ENCODE measurements at regions not wholly inside any gene's neighbourhood (a gene's known extent, or its start where the extent isn't known, plus 50 kb on each side); places are given as distances from the start of the nearest gene placed in this dataset.
"Not testable (repeated sequence)": the region's sequence is repeated elsewhere in the genome, so short reads cannot be mapped to it uniquely, and the experiment has no call there.

- Mint-ChIP-seq H3K9me3 (no peaks in the 10 kb centered on the region), H3K27me3 (ENCODE audit: low read depth) (no peaks in the 10 kb centered on the region), H3K36me3 (ENCODE audit: low read depth) (no peaks in the 10 kb centered on the region), H3K4me1 (peaks cover 28% of the 10 kb centered on the region), H3K4me3 (no peak overlapping the region), H3K27ac (peak overlapping the region in 2 of 3 experiments; percentile 47 to 66)
- TF ChIP-seq, protein P1, sequence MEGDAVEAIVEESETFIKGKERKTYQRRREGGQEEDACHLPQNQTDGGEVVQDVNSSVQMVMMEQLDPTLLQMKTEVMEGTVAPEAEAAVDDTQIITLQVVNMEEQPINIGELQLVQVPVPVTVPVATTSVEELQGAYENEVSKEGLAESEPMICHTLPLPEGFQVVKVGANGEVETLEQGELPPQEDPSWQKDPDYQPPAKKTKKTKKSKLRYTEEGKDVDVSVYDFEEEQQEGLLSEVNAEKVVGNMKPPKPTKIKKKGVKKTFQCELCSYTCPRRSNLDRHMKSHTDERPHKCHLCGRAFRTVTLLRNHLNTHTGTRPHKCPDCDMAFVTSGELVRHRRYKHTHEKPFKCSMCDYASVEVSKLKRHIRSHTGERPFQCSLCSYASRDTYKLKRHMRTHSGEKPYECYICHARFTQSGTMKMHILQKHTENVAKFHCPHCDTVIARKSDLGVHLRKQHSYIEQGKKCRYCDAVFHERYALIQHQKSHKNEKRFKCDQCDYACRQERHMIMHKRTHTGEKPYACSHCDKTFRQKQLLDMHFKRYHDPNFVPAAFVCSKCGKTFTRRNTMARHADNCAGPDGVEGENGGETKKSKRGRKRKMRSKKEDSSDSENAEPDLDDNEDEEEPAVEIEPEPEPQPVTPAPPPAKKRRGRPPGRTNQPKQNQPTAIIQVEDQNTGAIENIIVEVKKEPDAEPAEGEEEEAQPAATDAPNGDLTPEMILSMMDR (IDR thresholded peaks at IDR 0.05; ENCODE audit: unreplicated experiment in 3 of 3): no peak
These were observed 326.4 kb downstream of the DCHS2 start for GRCh38 chr4:154164931-154165839.

- Mint-ChIP-seq H3K9me3 (no peaks in the 10 kb centered on the region), H3K4me3 (peak overlapping the region in 1 of 3 experiments; percentile 35), H3K4me1 (peaks cover 36% of the 10 kb centered on the region), H3K27ac (peak overlapping the region; percentile 74 to 95 (median 85)), H3K27me3 (ENCODE audit: low read depth) (no peaks in the 10 kb centered on the region), H3K36me3 (ENCODE audit: low read depth) (no peaks in the 10 kb centered on the region)
- TF ChIP-seq, protein P1 (IDR thresholded peaks at IDR 0.05; ENCODE audit: unreplicated experiment in 3 of 3): no peak
These were observed 330.9 kb downstream of the DCHS2 start for GRCh38 chr4:154160519-154161301.

- H3K36me3 Mint-ChIP-seq (ENCODE audit: low read depth): no peaks in the 10 kb centered on the region
- TF ChIP-seq, protein P1 (IDR thresholded peaks at IDR 0.05; ENCODE audit: unreplicated experiment in 3 of 3): no peak
- H3K9me3 Mint-ChIP-seq: no peaks in the 10 kb centered on the region
- no peaks in the 10 kb centered on the region for H3K27me3 Mint-ChIP-seq (ENCODE audit: low read depth)
- peak overlapping the region; percentile 3 to 80 (median 71) for H3K27ac Mint-ChIP-seq
- H3K4me3 Mint-ChIP-seq: no peak overlapping the region
- peaks cover 28% of the 10 kb centered on the region for H3K4me1 Mint-ChIP-seq
These were observed 333.0 kb downstream of the DCHS2 start for GRCh38 chr4:154158361-154159155.

DNA sequence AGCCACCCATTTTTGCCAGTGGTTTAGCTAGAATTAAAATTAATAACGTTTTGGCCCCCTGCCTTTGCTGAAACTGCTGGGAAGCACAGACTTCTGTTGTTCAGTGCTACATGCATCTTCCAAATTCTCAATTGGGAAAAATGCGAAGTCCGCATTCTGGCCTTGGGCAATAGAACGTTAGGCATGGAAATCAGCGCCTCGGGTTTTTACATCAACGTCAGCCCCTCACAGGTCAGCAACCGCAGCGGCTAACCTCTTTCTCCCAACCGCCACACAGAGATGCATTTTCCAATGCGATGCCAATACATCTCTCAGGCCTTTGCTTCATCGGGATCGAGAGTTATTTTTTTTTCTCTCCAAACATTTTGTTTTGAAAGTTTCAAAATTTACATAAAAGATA lies 339.1 kb downstream of the DCHS2 start:
- Mint-ChIP-seq H3K36me3 (ENCODE audit: low read depth) (no peaks in the 10 kb centered on the region), H3K4me3 (no peak overlapping the region), H3K9me3 (peaks cover 3% of the 10 kb centered on the region), H3K4me1 (no peaks in the 10 kb centered on the region), H3K27ac (no peak overlapping the region), H3K27me3 (ENCODE audit: low read depth) (no peaks in the 10 kb centered on the region)
- TF ChIP-seq, protein P1 (IDR thresholded peaks at IDR 0.05; ENCODE audit: unreplicated experiment in 3 of 3): no peak

DNA sequence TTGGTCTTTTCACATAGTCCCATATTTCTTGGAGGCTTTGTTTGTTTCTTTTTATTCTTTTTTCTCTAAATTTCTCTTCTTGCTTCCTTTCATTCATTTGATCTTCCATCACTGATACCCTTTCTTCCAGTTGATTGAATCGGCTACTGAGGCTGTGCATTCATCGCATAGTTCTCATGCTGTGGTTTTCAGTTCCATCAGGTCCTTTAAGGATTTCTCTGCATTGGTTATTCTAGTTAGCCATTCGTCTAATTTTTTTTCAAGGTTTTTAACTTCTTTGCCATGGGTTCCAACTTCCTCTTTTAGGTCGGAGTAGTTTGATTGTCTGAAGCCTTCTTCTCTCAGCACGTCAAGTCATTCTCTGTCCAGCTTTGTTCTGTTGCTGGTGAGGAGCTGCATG lies 342.4 kb downstream of the DCHS2 start:
- H3K36me3 Mint-ChIP-seq (ENCODE audit: low read depth); H3K27ac Mint-ChIP-seq; H3K4me3 Mint-ChIP-seq; H3K4me1 Mint-ChIP-seq; H3K27me3 Mint-ChIP-seq (ENCODE audit: low read depth); H3K9me3 Mint-ChIP-seq: not testable (repeated sequence)

GRCh38 chr4:154143720-154144119 lies 347.9 kb downstream of the DCHS2 start:
- Mint-ChIP-seq H3K9me3 (peaks cover 2% of the 10 kb centered on the region), H3K27me3 (ENCODE audit: low read depth) (no peaks in the 10 kb centered on the region), H3K27ac (no peak overlapping the region), H3K4me1 (no peaks in the 10 kb centered on the region), H3K4me3 (no peak overlapping the region), H3K36me3 (ENCODE audit: low read depth) (no peaks in the 10 kb centered on the region)
- TF ChIP-seq, protein P1 (IDR thresholded peaks at IDR 0.05; ENCODE audit: unreplicated experiment in 3 of 3): no peak
